Fibroblast of mammary gland (primary cell): ENCODE measurements at regions not wholly inside any gene's neighbourhood (a gene's known extent, or its start where the extent isn't known, plus 50 kb on each side); places are given as distances from the start of the nearest gene placed in this dataset.

Experiments
- DNase-seq: peaks from one replicate; pipeline ENCODE4 v3.0.0-alpha.2; 2010; ENCODE audit warnings: low read depth
- H3K4me3 ChIP-seq: 2 replicates; pipeline ENCODE4 v1.5.1; 2011; ENCODE audit warnings: low read depth, mild to moderate bottlenecking, low read length, moderate library complexity; ENCODE audit not compliant: control insufficient read depth
- CTCF ChIP-seq: conservative IDR thresholded peaks from 2 replicates; pipeline ENCODE4 v1.5.1; 2011; ENCODE audit warnings: low read depth, low read length, inconsistent platforms; ENCODE audit not compliant: control insufficient read depth, insufficient read depth

GRCh38 chr1:29459620-29459945 is 223.3 kb downstream of the PTPRU start:
- H3K4me3 ChIP-seq, result no peak overlapping the region
- no peak for DNase-seq
- TF ChIP-seq CTCF, result no peak

DNA sequence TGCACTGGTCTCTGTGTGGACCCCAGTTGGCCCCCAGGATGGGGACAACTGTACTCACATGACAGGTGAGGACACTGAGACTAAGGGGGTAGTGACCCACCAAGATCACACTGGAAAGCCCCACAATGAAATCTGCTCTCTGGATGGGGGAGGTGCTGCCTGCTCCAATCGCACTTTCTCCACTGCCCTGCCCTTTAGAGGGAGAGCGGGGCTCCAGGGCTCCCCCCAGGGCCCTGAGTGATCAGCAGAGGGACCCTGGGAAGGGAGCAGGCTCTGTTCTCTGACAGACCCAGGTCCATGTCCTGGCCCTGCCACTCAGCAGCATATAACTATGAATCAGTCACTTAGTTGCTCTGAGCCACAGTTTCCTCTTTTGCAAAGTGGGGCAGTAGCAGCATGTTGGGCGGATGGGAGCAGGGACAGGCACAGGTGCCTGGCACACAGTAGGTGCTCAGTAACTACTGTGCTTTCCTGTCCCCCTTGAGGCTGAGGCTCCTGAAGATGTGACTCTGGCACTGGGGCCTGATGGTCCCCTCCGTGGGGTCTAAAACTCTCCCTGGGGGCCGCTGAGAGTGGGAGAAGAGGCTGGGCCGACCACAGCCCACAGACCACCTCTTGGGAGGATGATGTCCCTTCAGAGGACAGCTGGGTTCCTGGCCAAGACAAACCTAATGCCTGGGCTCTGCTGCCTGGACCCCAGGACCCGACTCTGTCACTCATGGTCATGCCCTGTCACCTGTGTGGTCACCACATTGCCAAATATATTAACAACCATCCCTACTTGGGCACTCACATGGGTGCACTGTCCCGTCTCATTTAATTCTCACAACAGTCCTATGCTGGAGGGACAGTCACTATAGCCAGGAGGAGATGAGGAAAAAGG is 222.7 kb downstream of the PTPRU start:
- no peak for DNase-seq
- TF ChIP-seq CTCF, result no peak
- no peak overlapping the region for H3K4me3 ChIP-seq

DNA sequence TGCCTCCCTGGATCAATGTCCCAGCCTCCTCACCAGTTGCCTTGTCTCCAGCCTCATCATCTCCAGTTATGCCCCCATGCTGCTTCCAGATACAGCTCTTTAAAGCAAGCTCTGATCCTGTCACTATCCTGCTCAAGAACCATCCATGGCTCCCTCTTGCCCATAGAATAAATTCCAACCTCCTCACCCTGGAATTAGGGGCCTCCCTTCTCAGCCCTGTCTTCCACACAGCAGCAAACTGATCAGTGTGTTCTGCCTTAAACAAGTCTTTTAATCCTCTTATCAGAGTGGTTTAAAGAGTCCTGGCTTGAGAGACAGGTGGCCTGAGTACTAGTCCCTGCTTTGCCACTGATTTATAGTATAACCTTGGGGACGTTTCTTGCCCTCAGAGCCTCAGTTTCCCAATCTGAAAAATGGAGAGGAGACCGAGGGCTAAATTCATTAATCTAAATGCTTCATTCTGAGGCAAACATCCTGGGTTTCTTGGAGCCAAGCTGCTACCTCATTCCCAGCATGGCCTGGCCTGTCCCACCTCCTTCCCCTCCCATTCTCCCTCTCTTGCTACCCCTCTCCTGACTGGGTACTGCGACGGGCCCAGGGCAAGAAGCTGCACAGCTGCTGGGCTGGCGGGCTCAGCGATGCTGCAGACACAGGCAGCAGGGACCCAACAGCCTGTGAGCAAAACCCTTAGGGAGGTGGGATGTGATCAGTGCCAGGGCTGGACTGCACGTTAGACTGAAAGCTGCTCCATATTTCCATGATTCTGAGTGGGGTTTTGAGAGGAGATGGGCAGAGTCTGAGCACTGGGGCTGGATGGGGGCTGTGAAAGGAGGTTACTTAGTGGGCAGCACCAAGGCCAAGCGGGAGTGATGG is 221.4 kb downstream of the PTPRU start:
- DNase-seq, result no peak
- no peak for TF ChIP-seq CTCF

GRCh38 chr1:29456685-29457435 is 220.5 kb downstream of the PTPRU start:
- DNase-seq, result no peak
- H3K4me3 ChIP-seq, result no peak overlapping the region
- TF ChIP-seq CTCF, result no peak

More for the DNA sequence above, 221.4 kb downstream of the PTPRU start:
- H3K4me3 ChIP-seq, result no peak overlapping the region

- TF ChIP-seq CTCF, result no peak
- no peak for DNase-seq
- no peak overlapping the region for H3K4me3 ChIP-seq
Measured at GRCh38 chr1:29455781-29456180, 219.5 kb downstream of the PTPRU start.

DNA sequence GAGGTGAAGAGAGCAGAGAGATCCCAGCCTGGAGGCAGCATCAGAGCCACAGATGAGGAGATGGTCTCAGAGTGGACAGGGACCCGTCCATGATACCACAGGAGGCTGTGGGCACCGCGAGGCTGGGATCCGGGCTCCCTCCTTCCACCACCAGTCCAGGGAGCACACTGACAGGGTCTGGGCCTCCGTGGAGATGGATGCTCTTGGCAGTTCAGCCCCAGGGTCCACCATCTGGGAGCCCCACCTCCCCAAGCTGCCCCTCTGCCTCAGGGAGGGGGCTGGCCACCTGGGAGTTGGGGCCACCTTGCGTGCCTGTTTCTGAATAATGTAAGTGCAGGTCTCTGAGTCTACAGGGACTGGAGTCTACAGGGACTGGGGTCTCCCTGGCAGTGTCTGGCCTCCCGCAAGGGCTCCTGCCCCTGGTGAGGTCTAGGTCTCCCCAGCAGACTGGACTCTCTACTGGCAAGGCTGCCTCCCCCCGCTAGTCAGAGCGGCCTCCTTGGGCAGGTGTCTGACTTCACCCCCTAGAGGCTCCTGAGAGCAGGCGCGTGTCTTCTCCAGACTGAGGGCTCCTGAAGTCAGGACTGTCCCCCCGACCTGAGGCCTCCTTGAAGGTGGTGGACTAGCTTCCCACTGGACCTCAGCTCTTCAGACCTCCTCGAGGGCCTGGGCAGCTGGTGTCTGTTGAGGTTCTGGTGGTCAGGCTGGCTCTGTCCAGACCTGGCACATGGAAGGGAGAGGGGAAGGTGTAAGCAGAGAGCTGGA is 218.5 kb downstream of the PTPRU start:
- H3K4me3 ChIP-seq, result no peak overlapping the region
- no peak for TF ChIP-seq CTCF
- DNase-seq, result no peak
